Epithelial cell of prostate (primary cell): ENCODE measurements at regions not wholly inside any gene's neighbourhood (a gene's known extent, or its start where the extent isn't known, plus 50 kb on each side); places are given as distances from the start of the nearest gene placed in this dataset.

Experiments used
- DNase-seq: peaks from one replicate; pipeline ENCODE4 v3.0.0-alpha.2; 2011; ENCODE audit warnings: low read depth, low spot score
- H3K27ac ChIP-seq: fragments of 450-650 bp; 2 replicates; pipeline ENCODE4 v1.5.1; 2017; ENCODE audit warnings: mild to moderate bottlenecking

- no peak for DNase-seq
- H3K27ac ChIP-seq, result no peak overlapping the region
Observed at GRCh38 chr22:27274770-27275449, 526.6 kb downstream of the MN1 start.

GRCh38 chr22:27278946-27279345 lies 522.6 kb downstream of the MN1 start:
- DNase-seq, result no peak

GRCh38 chr22:27283240-27283639 lies 518.3 kb downstream of the MN1 start:
- no peak overlapping the region for H3K27ac ChIP-seq

More at GRCh38 chr22:27278946-27279345, 522.6 kb downstream of the MN1 start:
- H3K27ac ChIP-seq, result no peak overlapping the region

GRCh38 chr22:27283714-27284113 lies 517.8 kb downstream of the MN1 start:
- DNase-seq, result no peak
- no peak overlapping the region for H3K27ac ChIP-seq

More at GRCh38 chr22:27283240-27283639, 518.3 kb downstream of the MN1 start:
- DNase-seq, result no peak

GRCh38 chr22:27284324-27284723 lies 517.2 kb downstream of the MN1 start:
- DNase-seq, result no peak
- H3K27ac ChIP-seq, result no peak overlapping the region

- DNase-seq, result no peak
- H3K27ac ChIP-seq, result no peak overlapping the region
Observed at GRCh38 chr22:27286711-27287110, 514.8 kb downstream of the MN1 start.

- DNase-seq, result no peak
Observed at GRCh38 chr22:27292542-27293299, 508.8 kb downstream of the MN1 start.

GRCh38 chr22:27293721-27294445 lies 507.7 kb downstream of the MN1 start:
- DNase-seq, result no peak
- no peak overlapping the region for H3K27ac ChIP-seq

More at GRCh38 chr22:27292542-27293299, 508.8 kb downstream of the MN1 start:
- H3K27ac ChIP-seq, result no peak overlapping the region

- no peak overlapping the region for H3K27ac ChIP-seq
- DNase-seq, result no peak
Observed at GRCh38 chr22:27295040-27295439, 506.5 kb downstream of the MN1 start.

GRCh38 chr22:27295605-27296004 lies 506.0 kb downstream of the MN1 start:
- DNase-seq, result no peak
- no peak overlapping the region for H3K27ac ChIP-seq

GRCh38 chr22:27296091-27296675 lies 505.4 kb downstream of the MN1 start:
- no peak overlapping the region for H3K27ac ChIP-seq
- DNase-seq, result no peak

- no peak for DNase-seq
- H3K27ac ChIP-seq, result no peak overlapping the region
Observed at GRCh38 chr22:27297125-27297524, 504.4 kb downstream of the MN1 start.

- H3K27ac ChIP-seq, result no peak overlapping the region
Observed at GRCh38 chr22:27298332-27298731, 503.2 kb downstream of the MN1 start.

GRCh38 chr22:27298742-27299141 lies 502.8 kb downstream of the MN1 start:
- no peak overlapping the region for H3K27ac ChIP-seq
- no peak for DNase-seq

More at GRCh38 chr22:27298332-27298731, 503.2 kb downstream of the MN1 start:
- no peak for DNase-seq

GRCh38 chr22:27299181-27300085 lies 502.1 kb downstream of the MN1 start:
- DNase-seq, result no peak
- no peak overlapping the region for H3K27ac ChIP-seq

GRCh38 chr22:27300536-27301285 lies 500.8 kb downstream of the MN1 start:
- no peak for DNase-seq
- no peak overlapping the region for H3K27ac ChIP-seq

- DNase-seq, result no peak
- H3K27ac ChIP-seq, result no peak overlapping the region
Observed at GRCh38 chr22:27302501-27302900, 499.1 kb downstream of the MN1 start.

GRCh38 chr22:27303718-27304117 lies 497.8 kb downstream of the MN1 start:
- H3K27ac ChIP-seq, result no peak overlapping the region
- no peak for DNase-seq

- no peak for DNase-seq
- H3K27ac ChIP-seq, result no peak overlapping the region
Observed at GRCh38 chr22:27306771-27307170, 494.8 kb downstream of the MN1 start.
